Mucosa of descending colon (tissue), 3 donors: ENCODE measurements at regions not wholly inside any gene's neighbourhood (a gene's known extent, or its start where the extent isn't known, plus 50 kb on each side); places are given as distances from the start of the nearest gene placed in this dataset.
A peak's percentile ranks its signal among the peaks of the same experiment; 100 is the strongest.
"Not testable (repeated sequence)": the region's sequence is repeated elsewhere in the genome, so short reads cannot be mapped to it uniquely, and the experiment has no call there.

ENCODE experiments used
- ATAC-seq: fragments of 200-7000 bp; cut with Tn5 transposase; one replicate; pipeline ENCODE4 v1.9.1; 2020; ENCODE audit warnings: mild to moderate bottlenecking, moderate library complexity
- DNase-seq, 3 donors: peaks; one replicate each; pipeline ENCODE4 v3.0.0-alpha.2; 2020
- H3K36me3 ChIP-seq: fragments of 200-600 bp; one replicate; pipeline ENCODE4 v1.8.0; 2021; ENCODE audit warnings: low read depth, mild to moderate bottlenecking
- H3K4me1 ChIP-seq: fragments of 200-600 bp; one replicate; pipeline ENCODE4 v1.8.0; 2021; ENCODE audit warnings: low read depth, mild to moderate bottlenecking
- H3K4me3 ChIP-seq: fragments of 200-600 bp; one replicate; pipeline ENCODE4 v1.8.0; 2021; ENCODE audit warnings: mild to moderate bottlenecking
- H3K9me3 ChIP-seq: fragments of 200-600 bp; one replicate; pipeline ENCODE4 v1.8.0; 2021; ENCODE audit warnings: mild to moderate bottlenecking
- intact Hi-C, 2 donors: fragments of 100-400 bp; cut with DNase I in 1 of 2; cut with micrococcal nuclease in 1 of 2; formaldehyde crosslinking; loops; one replicate each; pipeline versions ENCODE4 v1.11.0 to v1.11.1; 2022; cut with DNase I, micrococcal nuclease
- TF ChIP-seq, protein P1 (sequence below): fragments of 200-600 bp; IDR thresholded peaks from one replicate; pipeline ENCODE4 v1.8.0; 2022; ENCODE audit warnings: antibody characterized with exemption, mild to moderate bottlenecking
- donor health status: DM: no; HTN: no; CAD: no; lungs with moderate emphysema.
- donor health status: DM: no; HTN: no; CAD: no.
- donor health status: DM: no; HTN: yes; CAD: no.

GRCh38 chr7:94182066-94182465, 177.9 kb upstream of the BET1 start:
- TF ChIP-seq, protein P1, sequence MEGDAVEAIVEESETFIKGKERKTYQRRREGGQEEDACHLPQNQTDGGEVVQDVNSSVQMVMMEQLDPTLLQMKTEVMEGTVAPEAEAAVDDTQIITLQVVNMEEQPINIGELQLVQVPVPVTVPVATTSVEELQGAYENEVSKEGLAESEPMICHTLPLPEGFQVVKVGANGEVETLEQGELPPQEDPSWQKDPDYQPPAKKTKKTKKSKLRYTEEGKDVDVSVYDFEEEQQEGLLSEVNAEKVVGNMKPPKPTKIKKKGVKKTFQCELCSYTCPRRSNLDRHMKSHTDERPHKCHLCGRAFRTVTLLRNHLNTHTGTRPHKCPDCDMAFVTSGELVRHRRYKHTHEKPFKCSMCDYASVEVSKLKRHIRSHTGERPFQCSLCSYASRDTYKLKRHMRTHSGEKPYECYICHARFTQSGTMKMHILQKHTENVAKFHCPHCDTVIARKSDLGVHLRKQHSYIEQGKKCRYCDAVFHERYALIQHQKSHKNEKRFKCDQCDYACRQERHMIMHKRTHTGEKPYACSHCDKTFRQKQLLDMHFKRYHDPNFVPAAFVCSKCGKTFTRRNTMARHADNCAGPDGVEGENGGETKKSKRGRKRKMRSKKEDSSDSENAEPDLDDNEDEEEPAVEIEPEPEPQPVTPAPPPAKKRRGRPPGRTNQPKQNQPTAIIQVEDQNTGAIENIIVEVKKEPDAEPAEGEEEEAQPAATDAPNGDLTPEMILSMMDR: no peak
- Histone ChIP-seq H3K36me3 (no peaks in the 10 kb centered on the region), H3K4me3 (no peak overlapping the region), H3K9me3 (no peaks in the 10 kb centered on the region), H3K4me1 (no peaks in the 10 kb centered on the region)
- ATAC-seq (no peak), DNase-seq (no peak)
- intact Hi-C loops: no loop called here

DNA sequence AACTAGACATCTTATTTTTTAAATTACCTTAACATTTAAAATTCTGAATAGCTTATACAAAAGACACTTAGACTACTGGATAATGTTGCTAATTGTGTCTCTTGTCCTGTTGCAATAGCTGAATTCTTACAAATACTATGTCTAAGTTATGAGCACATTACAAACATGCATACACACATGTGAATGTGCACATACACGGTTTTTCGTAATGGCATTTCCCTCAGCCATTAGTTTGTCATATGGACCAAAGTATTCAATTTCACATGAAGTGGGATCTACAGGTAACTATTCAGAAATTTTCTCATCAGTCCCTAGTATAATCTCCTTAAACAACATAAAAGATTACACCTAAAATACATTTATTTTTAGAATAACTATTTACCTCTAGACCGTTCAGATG, 178.6 kb upstream of the BET1 start:
- no peak for ATAC-seq
- intact Hi-C loops: no loop called here
- TF ChIP-seq, protein P1: no peak

GRCh38 chr7:94183289-94183749, 179.2 kb upstream of the BET1 start:
- H3K36me3 ChIP-seq: no peaks in the 10 kb centered on the region
- no peaks in the 10 kb centered on the region for H3K9me3 ChIP-seq
- peak in 1 of 3 donors; percentile 31 for DNase-seq
- H3K4me1 ChIP-seq: no peaks in the 10 kb centered on the region
- intact Hi-C loops: no loop called here
- H3K4me3 ChIP-seq: no peak overlapping the region
- ATAC-seq: peak; percentile 47
- TF ChIP-seq, protein P1: no peak

More for the DNA sequence above, 178.6 kb upstream of the BET1 start:
- no peak for DNase-seq
- Histone ChIP-seq H3K9me3 (no peaks in the 10 kb centered on the region), H3K4me1 (no peaks in the 10 kb centered on the region), H3K4me3 (no peak overlapping the region), H3K36me3 (no peaks in the 10 kb centered on the region)

GRCh38 chr7:94183891-94184290, 179.7 kb upstream of the BET1 start:
- no peak for DNase-seq
- Histone ChIP-seq H3K9me3 (no peaks in the 10 kb centered on the region), H3K4me3 (no peak overlapping the region), H3K4me1 (no peaks in the 10 kb centered on the region), H3K36me3 (no peaks in the 10 kb centered on the region)
- intact Hi-C loops: no loop called here
- no peak for ATAC-seq
- TF ChIP-seq, protein P1: no peak

- TF ChIP-seq, protein P1: no peak
- Histone ChIP-seq H3K9me3 (no peaks in the 10 kb centered on the region), H3K4me3 (no peak overlapping the region), H3K4me1 (no peaks in the 10 kb centered on the region), H3K36me3 (no peaks in the 10 kb centered on the region)
- intact Hi-C loops: no loop called here
- ATAC-seq (no peak), DNase-seq (no peak)
These were observed 184.2 kb upstream of the BET1 start for GRCh38 chr7:94188350-94188749.

DNA sequence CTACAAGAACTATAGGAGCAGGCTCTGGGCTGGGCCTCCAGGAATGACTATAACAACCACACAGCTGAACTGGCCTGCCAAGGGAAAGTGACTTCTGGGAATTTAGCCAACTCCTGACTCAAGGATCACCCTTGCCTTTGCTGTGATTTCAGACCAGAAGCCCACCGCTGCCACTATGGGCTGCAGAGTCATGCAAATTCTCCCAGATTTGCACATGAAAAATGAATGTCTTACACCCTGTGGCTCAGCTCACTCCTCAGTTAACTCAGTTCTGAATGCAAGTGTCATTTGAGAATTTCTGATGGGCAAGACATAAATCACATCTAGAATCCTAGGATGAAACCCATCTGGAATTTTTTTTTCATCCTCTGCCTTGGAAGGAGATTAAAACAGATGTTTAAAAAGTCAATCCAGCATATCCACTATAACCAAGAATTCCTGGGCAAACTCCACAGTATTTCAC, 186.5 kb upstream of the BET1 start:
- H3K4me3 ChIP-seq: no peak overlapping the region
- ATAC-seq (no peak), DNase-seq (no peak)
- TF ChIP-seq, protein P1: no peak
- H3K9me3 ChIP-seq: no peaks in the 10 kb centered on the region
- no peaks in the 10 kb centered on the region for H3K36me3 ChIP-seq
- H3K4me1 ChIP-seq: no peaks in the 10 kb centered on the region
- intact Hi-C loops: no loop called here

DNA sequence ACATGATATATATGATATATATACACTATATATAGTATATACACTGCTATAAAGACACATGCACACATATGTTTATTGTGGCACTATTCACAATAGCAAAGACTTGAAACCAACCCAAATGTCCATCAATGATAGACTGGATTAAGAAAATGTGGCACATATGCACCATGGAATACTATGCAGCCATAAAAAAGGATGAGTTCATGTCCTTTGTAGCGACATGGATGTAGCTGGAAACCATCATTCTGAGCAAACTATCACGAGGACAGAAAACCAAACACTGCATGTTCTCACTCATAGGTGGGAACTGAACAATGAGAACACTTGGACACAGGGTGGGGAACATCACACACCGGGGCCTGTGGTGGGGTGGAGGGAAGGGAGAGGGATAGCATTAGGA, 190.3 kb upstream of the BET1 start:
- intact Hi-C loops, H3K9me3 ChIP-seq, H3K4me3 ChIP-seq, ATAC-seq, H3K36me3 ChIP-seq, H3K4me1 ChIP-seq, DNase-seq: not testable (repeated sequence)
